Hepatocyte (in vitro differentiated cells): ENCODE measurements at regions not wholly inside any gene's neighbourhood (a gene's known extent, or its start where the extent isn't known, plus 50 kb on each side); places are given as distances from the start of the nearest gene placed in this dataset.

Experiments
- DNase-seq: peaks from one replicate; pipeline ENCODE4 v3.0.0-alpha.2; 2016; ENCODE audit warnings: low spot score
- H2AFZ ChIP-seq: fragments of 200-600 bp; sonication (generic); 2 replicates; pipeline ENCODE4 v1.6.0; 2016; ENCODE audit warnings: antibody characterized with exemption, mild to moderate bottlenecking
- H3K27ac ChIP-seq: fragments of 200-600 bp; sonication (generic); 2 replicates; pipeline ENCODE4 v1.5.1; 2016; ENCODE audit warnings: mild to moderate bottlenecking
- H3K27me3 ChIP-seq: fragments of 200-600 bp; sonication (generic); 2 replicates; pipeline ENCODE4 v1.6.1; 2016
- H3K36me3 ChIP-seq: fragments of 200-600 bp; sonication (generic); replicated peaks from 2 replicates; pipeline ENCODE4 v1.5.1; 2016; ENCODE audit warnings: low read depth; ENCODE audit not compliant: insufficient read depth
- H3K4me1 ChIP-seq: fragments of 200-600 bp; sonication (generic); 2 replicates; pipeline ENCODE4 v1.5.1; 2016; ENCODE audit warnings: mild to moderate bottlenecking, moderate library complexity; ENCODE audit not compliant: insufficient read depth
- H3K4me2 ChIP-seq: fragments of 200-600 bp; sonication (generic); 2 replicates; pipeline ENCODE4 v1.6.0; 2016
- H3K4me3 ChIP-seq: fragments of 200-600 bp; sonication (generic); 2 replicates; pipeline ENCODE4 v1.5.1; 2016; ENCODE audit warnings: mild to moderate bottlenecking
- H3K79me2 ChIP-seq: fragments of 200-600 bp; sonication (generic); 2 replicates; pipeline ENCODE4 v1.6.0; 2017; ENCODE audit warnings: mild to moderate bottlenecking
- H3K9me2 ChIP-seq: fragments of 200-600 bp; sonication (generic); replicated peaks from 2 replicates; pipeline ENCODE4 v1.6.0; 2017; ENCODE audit warnings: mild to moderate bottlenecking; ENCODE audit not compliant: insufficient read depth
- H3K9me3 ChIP-seq: fragments of 200-600 bp; sonication (generic); 2 replicates; pipeline ENCODE4 v1.5.1; 2016; ENCODE audit warnings: low read depth, mild to moderate bottlenecking
- H4K20me1 ChIP-seq: fragments of 200-600 bp; sonication (generic); 2 replicates; pipeline ENCODE4 v1.6.0; 2016; ENCODE audit warnings: mild to moderate bottlenecking; ENCODE audit not compliant: insufficient read depth, poor library complexity, severe bottlenecking
- CTCF ChIP-seq: fragments of 200-600 bp; sonication (generic); IDR thresholded peaks from 2 replicates; pipeline ENCODE4 v1.5.1; 2016; ENCODE audit warnings: antibody characterized with exemption, mild to moderate bottlenecking; ENCODE audit not compliant: poor library complexity
- EZH2 ChIP-seq: fragments of 200-600 bp; sonication (generic); IDR thresholded peaks from 2 replicates; pipeline ENCODE4 v1.6.1; 2016; ENCODE audit warnings: antibody characterized with exemption, mild to moderate bottlenecking, borderline replicate concordance
- EZH2phosphoT487 ChIP-seq: fragments of 200-600 bp; sonication (generic); IDR thresholded peaks from one replicate; pipeline ENCODE4 v1.6.1; 2018; ENCODE audit warnings: antibody characterized with exemption, mild to moderate bottlenecking, low read depth, moderate library complexity; ENCODE audit not compliant: unreplicated experiment, severe bottlenecking
- WGBS: methylation state at CpG from one replicate; pipeline ENCODE4 v1.1.6; 2016; ENCODE audit warnings: low lambda C conversion rate; ENCODE audit errors: missing lambda C conversion rate; 5-methylcytosine and 5-hydroxymethylcytosine counted together

GRCh38 chr4:127210893-127211649, 421.7 kb upstream of the INTU start:
- H4K20me1 ChIP-seq, result no peaks in the 10 kb centered on the region
- no peaks in the 10 kb centered on the region for H3K9me3 ChIP-seq
- TF ChIP-seq CTCF (no peak), EZH2 (no peak)
- H2AFZ ChIP-seq, result no peak overlapping the region
- H3K4me2 ChIP-seq, result no peak overlapping the region
- no peak overlapping the region for H3K4me3 ChIP-seq
- 76% methylated on average over 2 of the region's 2 CpGs for WGBS
- no peaks in the 10 kb centered on the region for H3K36me3 ChIP-seq
- H3K27me3 ChIP-seq, result no peaks in the 10 kb centered on the region
- H3K79me2 ChIP-seq, result no peaks in the 10 kb centered on the region
- no peak overlapping the region for H3K27ac ChIP-seq
- peaks cover 12% of the 10 kb centered on the region for H3K4me1 ChIP-seq
- no peak for DNase-seq
- H3K9me2 ChIP-seq, result no peaks in the 10 kb centered on the region

DNA sequence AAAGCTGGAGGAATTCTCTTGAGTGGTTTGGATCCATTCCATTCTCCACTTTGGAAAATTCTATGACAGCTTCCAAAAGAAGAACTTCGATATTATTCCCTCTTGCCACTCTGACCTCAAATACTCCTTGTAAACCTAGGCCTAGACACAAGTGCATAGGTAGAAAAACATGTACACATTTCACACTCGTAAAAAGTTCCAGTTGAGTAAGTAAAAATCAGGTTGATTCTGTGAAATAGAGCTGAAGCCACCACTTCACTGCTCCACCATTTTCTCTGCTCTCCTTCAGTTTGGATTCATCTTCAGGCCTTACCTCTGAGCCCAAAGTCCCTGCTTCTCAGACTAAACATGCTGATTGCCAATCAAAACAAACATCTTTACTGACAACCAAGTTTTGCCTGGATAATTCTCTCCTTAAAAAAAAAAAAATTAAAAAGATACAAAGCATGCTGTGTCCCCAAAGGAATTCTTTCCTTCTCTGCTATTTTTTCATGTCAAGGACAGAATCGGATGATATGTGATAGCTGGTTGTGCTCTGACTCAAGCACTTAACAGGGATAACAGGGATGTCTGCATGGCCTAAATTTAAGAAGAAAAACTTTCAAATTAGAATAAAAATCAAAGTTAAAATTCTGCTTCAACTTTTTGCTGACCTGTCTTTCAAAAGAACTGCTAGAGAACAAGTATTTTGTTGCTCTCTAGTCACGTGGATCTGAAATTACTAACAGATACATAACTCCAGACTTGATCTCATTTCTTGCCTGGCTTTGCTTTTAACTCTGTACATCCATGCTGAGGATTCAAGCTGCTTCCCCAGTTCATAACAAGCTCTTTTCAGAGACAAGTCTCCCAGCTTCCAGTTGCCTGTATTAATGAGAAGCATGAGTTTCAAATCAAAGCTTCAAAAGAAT, 420.9 kb upstream of the INTU start:
- WGBS, result 66% methylated on average over 4 of the region's 4 CpGs
- no peak overlapping the region for H3K27ac ChIP-seq
- H3K36me3 ChIP-seq, result no peaks in the 10 kb centered on the region
- no peaks in the 10 kb centered on the region for H3K79me2 ChIP-seq
- H3K4me2 ChIP-seq, result no peak overlapping the region
- DNase-seq, result no peak
- no peaks in the 10 kb centered on the region for H3K9me3 ChIP-seq
- TF ChIP-seq CTCF (no peak), EZH2phosphoT487 (no peak), EZH2 (no peak)
- H4K20me1 ChIP-seq, result no peaks in the 10 kb centered on the region
- no peak overlapping the region for H3K4me3 ChIP-seq
- H2AFZ ChIP-seq, result no peak overlapping the region
- no peaks in the 10 kb centered on the region for H3K9me2 ChIP-seq
- peaks cover 12% of the 10 kb centered on the region for H3K4me1 ChIP-seq
- H3K27me3 ChIP-seq, result no peaks in the 10 kb centered on the region

DNA sequence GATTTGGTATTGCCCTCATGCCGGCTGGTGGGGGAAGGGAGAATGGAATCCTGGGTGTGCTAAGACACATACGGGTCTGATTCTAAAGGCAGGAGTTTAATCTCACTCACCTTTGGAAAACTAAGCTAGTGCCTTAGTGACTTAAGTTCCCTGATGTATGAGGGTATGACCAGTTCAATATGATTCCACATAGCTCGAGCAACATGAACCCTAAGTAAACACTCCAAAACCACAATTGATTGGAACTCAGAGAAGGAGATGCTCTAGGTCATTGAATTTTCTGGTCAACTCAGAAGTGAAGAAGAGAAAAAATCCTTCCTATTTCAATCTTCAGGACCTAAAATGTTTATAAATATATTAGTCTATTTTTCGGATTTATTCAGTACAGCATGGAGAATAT, 420.1 kb upstream of the INTU start:
- no peak overlapping the region for H3K4me2 ChIP-seq
- H3K9me2 ChIP-seq, result no peaks in the 10 kb centered on the region
- H3K27ac ChIP-seq, result no peak overlapping the region
- no peaks in the 10 kb centered on the region for H4K20me1 ChIP-seq
- no peak for DNase-seq
- H2AFZ ChIP-seq, result no peak overlapping the region
- no peaks in the 10 kb centered on the region for H3K27me3 ChIP-seq
- no peaks in the 10 kb centered on the region for H3K79me2 ChIP-seq
- H3K36me3 ChIP-seq, result no peaks in the 10 kb centered on the region
- WGBS, result 69% methylated on average over 4 of the region's 4 CpGs
- H3K4me1 ChIP-seq, result peaks cover 12% of the 10 kb centered on the region
- H3K4me3 ChIP-seq, result no peak overlapping the region
- TF ChIP-seq EZH2 (no peak), EZH2phosphoT487 (no peak), CTCF (no peak)
- no peaks in the 10 kb centered on the region for H3K9me3 ChIP-seq
